ENCODE measurements at regions not wholly inside any gene's neighbourhood (a gene's known extent, or its start where the extent isn't known, plus 50 kb on each side); places are given as distances from the start of the nearest gene placed in this dataset.

DNA sequence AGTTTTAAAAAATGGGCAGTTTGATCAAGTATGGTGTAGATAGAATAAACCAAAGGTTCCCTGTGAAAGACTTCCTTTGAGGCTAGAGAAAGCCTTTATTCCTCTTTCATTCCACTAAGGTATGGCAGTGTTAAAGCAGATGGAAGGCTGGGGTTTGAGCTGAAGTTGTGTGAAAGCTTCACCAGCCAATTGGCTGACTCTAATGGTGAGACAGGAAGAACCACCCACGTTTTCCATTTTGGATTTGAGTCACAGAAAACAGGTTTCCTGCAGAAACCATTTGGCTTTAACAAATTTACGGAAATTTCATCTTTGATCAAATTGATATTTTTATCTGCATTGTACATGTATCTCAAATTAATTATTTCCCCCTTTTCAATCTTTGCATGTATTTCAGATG, 455.0 kb downstream of the PCNX1 start:
- TF ChIP-seq, protein P1, sequence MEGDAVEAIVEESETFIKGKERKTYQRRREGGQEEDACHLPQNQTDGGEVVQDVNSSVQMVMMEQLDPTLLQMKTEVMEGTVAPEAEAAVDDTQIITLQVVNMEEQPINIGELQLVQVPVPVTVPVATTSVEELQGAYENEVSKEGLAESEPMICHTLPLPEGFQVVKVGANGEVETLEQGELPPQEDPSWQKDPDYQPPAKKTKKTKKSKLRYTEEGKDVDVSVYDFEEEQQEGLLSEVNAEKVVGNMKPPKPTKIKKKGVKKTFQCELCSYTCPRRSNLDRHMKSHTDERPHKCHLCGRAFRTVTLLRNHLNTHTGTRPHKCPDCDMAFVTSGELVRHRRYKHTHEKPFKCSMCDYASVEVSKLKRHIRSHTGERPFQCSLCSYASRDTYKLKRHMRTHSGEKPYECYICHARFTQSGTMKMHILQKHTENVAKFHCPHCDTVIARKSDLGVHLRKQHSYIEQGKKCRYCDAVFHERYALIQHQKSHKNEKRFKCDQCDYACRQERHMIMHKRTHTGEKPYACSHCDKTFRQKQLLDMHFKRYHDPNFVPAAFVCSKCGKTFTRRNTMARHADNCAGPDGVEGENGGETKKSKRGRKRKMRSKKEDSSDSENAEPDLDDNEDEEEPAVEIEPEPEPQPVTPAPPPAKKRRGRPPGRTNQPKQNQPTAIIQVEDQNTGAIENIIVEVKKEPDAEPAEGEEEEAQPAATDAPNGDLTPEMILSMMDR (IDR thresholded peaks at IDR 0.05; ENCODE audit: insufficient read depth, low read depth, low read length): no peak
- TF ChIP-seq EZH2 (IDR thresholded peaks at IDR 0.05; ENCODE audit: insufficient read depth, low read length): no peak
